ENCODE measurements at regions not wholly inside any gene's neighbourhood (a gene's known extent, or its start where the extent isn't known, plus 50 kb on each side); places are given as distances from the start of the nearest gene placed in this dataset.
"Not testable (repeated sequence)": the region's sequence is repeated elsewhere in the genome, so short reads cannot be mapped to it uniquely, and the experiment has no call there.

DNA sequence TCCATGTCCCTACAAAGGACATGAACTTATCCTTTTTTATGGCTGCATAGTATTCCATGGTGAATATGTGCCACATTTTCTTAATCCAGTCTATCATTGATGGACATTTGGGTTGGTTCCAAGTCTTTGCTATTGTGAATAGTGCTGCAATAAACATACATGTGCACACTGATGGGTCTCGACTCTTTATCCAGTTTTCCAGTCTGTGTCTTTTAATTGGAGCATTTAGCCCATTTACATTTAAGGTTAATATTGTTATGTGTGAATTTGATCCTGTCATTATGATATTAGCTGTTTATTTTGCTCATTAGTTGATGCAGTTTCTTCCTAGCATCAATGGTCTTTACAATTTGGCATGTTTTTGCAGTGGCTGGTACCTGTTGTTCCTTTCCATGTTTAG is 272.0 kb upstream of the NAALADL2 start:
- not testable (repeated sequence) for TF ChIP-seq CHD2 (IDR thresholded peaks at IDR 0.05; ENCODE audit: low read length); CHD1 (IDR thresholded peaks at IDR 0.05; ENCODE audit: low read depth, low read length); POLR2AphosphoS5 (IDR thresholded peaks at IDR 0.05; ENCODE audit: low read depth, low read length); ZNF274 (IDR thresholded peaks at IDR 0.05; ENCODE audit: borderline replicate concordance, extremely low read depth, low read length); POLR2A (IDR thresholded peaks at IDR 0.05; ENCODE audit: control extremely low read depth in 1 of 2, low read depth in 2 of 2, low read length in 2 of 2); TAF1 (IDR thresholded peaks at IDR 0.05; ENCODE audit: low read depth, low read length); EZH2 (IDR thresholded peaks at IDR 0.05; ENCODE audit: low read depth, low read length, severe bottlenecking); JUND (IDR thresholded peaks at IDR 0.05; ENCODE audit: low read length); JUN (IDR thresholded peaks at IDR 0.05; ENCODE audit: low read depth, low read length); CBX5 (IDR thresholded peaks at IDR 0.05; ENCODE audit: low read depth, low read length); TBP (IDR thresholded peaks at IDR 0.05; ENCODE audit: low read depth, low read length)
- TF ChIP-seq, protein P1, sequence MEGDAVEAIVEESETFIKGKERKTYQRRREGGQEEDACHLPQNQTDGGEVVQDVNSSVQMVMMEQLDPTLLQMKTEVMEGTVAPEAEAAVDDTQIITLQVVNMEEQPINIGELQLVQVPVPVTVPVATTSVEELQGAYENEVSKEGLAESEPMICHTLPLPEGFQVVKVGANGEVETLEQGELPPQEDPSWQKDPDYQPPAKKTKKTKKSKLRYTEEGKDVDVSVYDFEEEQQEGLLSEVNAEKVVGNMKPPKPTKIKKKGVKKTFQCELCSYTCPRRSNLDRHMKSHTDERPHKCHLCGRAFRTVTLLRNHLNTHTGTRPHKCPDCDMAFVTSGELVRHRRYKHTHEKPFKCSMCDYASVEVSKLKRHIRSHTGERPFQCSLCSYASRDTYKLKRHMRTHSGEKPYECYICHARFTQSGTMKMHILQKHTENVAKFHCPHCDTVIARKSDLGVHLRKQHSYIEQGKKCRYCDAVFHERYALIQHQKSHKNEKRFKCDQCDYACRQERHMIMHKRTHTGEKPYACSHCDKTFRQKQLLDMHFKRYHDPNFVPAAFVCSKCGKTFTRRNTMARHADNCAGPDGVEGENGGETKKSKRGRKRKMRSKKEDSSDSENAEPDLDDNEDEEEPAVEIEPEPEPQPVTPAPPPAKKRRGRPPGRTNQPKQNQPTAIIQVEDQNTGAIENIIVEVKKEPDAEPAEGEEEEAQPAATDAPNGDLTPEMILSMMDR (IDR thresholded peaks at IDR 0.05; ENCODE audit: control extremely low read depth in 1 of 3, insufficient read depth in 1 of 3, low read depth in 1 of 3, low read length in 3 of 3) = not testable (repeated sequence)
